ENCODE measurements at regions not wholly inside any gene's neighbourhood (a gene's known extent, or its start where the extent isn't known, plus 50 kb on each side); places are given as distances from the start of the nearest gene placed in this dataset.

- CTCF ChIA-PET: no interaction called here
- DNase-seq (ENCODE audit: low spot score): no peak
- TF ChIP-seq EZH2 (IDR thresholded peaks at IDR 0.05; ENCODE audit: borderline replicate concordance, low read depth, low read length, poor library complexity, severe bottlenecking): no peak
- TF ChIP-seq, protein P1, sequence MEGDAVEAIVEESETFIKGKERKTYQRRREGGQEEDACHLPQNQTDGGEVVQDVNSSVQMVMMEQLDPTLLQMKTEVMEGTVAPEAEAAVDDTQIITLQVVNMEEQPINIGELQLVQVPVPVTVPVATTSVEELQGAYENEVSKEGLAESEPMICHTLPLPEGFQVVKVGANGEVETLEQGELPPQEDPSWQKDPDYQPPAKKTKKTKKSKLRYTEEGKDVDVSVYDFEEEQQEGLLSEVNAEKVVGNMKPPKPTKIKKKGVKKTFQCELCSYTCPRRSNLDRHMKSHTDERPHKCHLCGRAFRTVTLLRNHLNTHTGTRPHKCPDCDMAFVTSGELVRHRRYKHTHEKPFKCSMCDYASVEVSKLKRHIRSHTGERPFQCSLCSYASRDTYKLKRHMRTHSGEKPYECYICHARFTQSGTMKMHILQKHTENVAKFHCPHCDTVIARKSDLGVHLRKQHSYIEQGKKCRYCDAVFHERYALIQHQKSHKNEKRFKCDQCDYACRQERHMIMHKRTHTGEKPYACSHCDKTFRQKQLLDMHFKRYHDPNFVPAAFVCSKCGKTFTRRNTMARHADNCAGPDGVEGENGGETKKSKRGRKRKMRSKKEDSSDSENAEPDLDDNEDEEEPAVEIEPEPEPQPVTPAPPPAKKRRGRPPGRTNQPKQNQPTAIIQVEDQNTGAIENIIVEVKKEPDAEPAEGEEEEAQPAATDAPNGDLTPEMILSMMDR (conservative IDR thresholded peaks at IDR 0.05; ENCODE audit: low read depth, low read length): no peak
- no peaks in the 10 kb centered on the region for H3K36me3 ChIP-seq (ENCODE audit: insufficient read depth, low read length, poor library complexity, severe bottlenecking)
- H3K27me3 ChIP-seq (replicated peaks; ENCODE audit: insufficient read depth, low read depth, low read length, poor library complexity): no peaks in the 10 kb centered on the region
- H3K4me1 ChIP-seq (ENCODE audit: insufficient read depth, low read length, poor library complexity, severe bottlenecking): peaks cover 39% of the 10 kb centered on the region
- H3K27ac ChIP-seq (ENCODE audit: low read depth, low read length, poor library complexity, severe bottlenecking): peak overlapping the region; percentile 94
- POLR2A ChIA-PET (ENCODE audit: low non-redundant PET): no interaction called here
- peaks cover 4% of the 10 kb centered on the region for H3K9me3 ChIP-seq (ENCODE audit: low read depth, low read length, poor library complexity, severe bottlenecking)
- no peak overlapping the region for H3K4me3 ChIP-seq (ENCODE audit: low read depth, low read length, poor library complexity, severe bottlenecking)
- BruUV-seq (replicated peaks): no TSS peak
- intact Hi-C loops (cut with micrococcal nuclease; ENCODE audit: unreplicated experiment): loop anchor here (5.0 kb wide), 3 partner anchors 85 to 130 kb away; no protein-coding TSS in a partner anchor
Observed at GRCh38 chr1:98322086-98322485, 339.4 kb upstream of the SNX7 start.

DNA sequence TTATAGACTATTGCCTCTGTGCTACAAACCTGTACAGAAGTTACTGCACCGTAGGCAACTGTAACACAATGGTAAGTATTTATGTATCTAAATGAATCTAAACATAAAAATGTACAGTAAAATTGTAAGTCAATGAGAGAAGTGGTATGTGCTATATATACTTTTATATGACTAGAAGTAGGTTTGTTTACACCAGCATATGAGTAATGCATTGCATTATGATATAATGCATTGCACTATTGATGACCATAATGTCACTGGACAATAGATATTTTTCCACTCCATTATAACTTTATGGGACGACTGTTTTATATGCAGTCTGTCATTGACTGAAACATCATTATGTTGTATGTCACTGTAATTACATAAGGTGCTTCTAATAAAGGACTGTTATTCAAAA lies 340.3 kb upstream of the SNX7 start:
- Histone ChIP-seq H3K4me3 (ENCODE audit: low read depth, low read length, poor library complexity, severe bottlenecking) (no peak overlapping the region), H3K36me3 (ENCODE audit: insufficient read depth, low read length, poor library complexity, severe bottlenecking) (no peaks in the 10 kb centered on the region), H3K27me3 (replicated peaks; ENCODE audit: insufficient read depth, low read depth, low read length, poor library complexity) (no peaks in the 10 kb centered on the region), H3K4me1 (ENCODE audit: insufficient read depth, low read length, poor library complexity, severe bottlenecking) (peaks cover 34% of the 10 kb centered on the region), H3K27ac (ENCODE audit: low read depth, low read length, poor library complexity, severe bottlenecking) (no peak overlapping the region), H3K9me3 (ENCODE audit: low read depth, low read length, poor library complexity, severe bottlenecking) (peaks cover 4% of the 10 kb centered on the region)
- TF ChIP-seq, protein P1 (conservative IDR thresholded peaks at IDR 0.05; ENCODE audit: low read depth, low read length): no peak
- no peak for TF ChIP-seq EZH2 (IDR thresholded peaks at IDR 0.05; ENCODE audit: borderline replicate concordance, low read depth, low read length, poor library complexity, severe bottlenecking)
- ChIA-PET CTCF (no interaction called here), POLR2A (ENCODE audit: low non-redundant PET) (no interaction called here)
- DNase-seq (ENCODE audit: low spot score): no peak
- no TSS peak for BruUV-seq (replicated peaks)
- intact Hi-C loops (cut with micrococcal nuclease; ENCODE audit: unreplicated experiment): loop anchor here (5.0 kb wide), 3 partner anchors 86 to 131 kb away; no protein-coding TSS in a partner anchor

DNA sequence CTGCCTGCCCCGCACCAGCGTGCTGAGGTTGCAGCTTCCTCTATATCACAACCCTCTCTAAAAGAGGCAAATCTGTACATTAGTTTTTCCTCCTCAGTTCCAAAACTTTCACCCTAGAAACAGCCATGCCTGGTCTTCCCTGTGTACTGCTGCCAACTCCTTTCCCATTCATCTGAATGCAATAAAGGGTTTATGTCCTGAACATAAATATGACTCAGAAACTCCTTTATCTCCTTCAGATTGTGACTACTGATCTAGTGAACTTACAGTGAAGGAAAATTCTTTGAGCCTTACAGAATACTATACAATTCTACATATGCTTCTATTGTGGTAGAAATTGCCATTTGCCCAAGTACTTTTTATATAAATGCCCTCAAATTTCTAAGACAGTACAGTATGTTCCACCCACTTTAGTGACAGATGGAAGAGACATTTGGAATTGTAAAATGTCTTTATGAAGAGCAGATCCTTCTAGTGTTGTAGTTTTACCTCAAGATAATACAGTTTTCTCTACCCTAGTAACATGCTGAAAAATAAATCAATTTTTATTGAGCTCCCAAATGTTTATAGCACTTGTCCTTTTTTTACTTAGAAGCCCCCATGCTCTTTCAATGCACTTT lies 345.1 kb upstream of the SNX7 start:
- H3K36me3 ChIP-seq (ENCODE audit: insufficient read depth, low read length, poor library complexity, severe bottlenecking): no peaks in the 10 kb centered on the region
- no peak overlapping the region for H3K27ac ChIP-seq (ENCODE audit: low read depth, low read length, poor library complexity, severe bottlenecking)
- DNase-seq (ENCODE audit: low spot score): peak; percentile 44
- H3K27me3 ChIP-seq (replicated peaks; ENCODE audit: insufficient read depth, low read depth, low read length, poor library complexity): no peaks in the 10 kb centered on the region
- intact Hi-C loops (cut with micrococcal nuclease; ENCODE audit: unreplicated experiment): no loop called here
- peaks cover 15% of the 10 kb centered on the region for H3K4me1 ChIP-seq (ENCODE audit: insufficient read depth, low read length, poor library complexity, severe bottlenecking)
- no TSS peak for BruUV-seq (replicated peaks)
- H3K9me3 ChIP-seq (ENCODE audit: low read depth, low read length, poor library complexity, severe bottlenecking): peaks cover 4% of the 10 kb centered on the region
- ChIA-PET POLR2A (ENCODE audit: low non-redundant PET) (no interaction called here), CTCF (no interaction called here)
- no peak overlapping the region for H3K4me3 ChIP-seq (ENCODE audit: low read depth, low read length, poor library complexity, severe bottlenecking)
- no peak for TF ChIP-seq EZH2 (IDR thresholded peaks at IDR 0.05; ENCODE audit: borderline replicate concordance, low read depth, low read length, poor library complexity, severe bottlenecking)

DNA sequence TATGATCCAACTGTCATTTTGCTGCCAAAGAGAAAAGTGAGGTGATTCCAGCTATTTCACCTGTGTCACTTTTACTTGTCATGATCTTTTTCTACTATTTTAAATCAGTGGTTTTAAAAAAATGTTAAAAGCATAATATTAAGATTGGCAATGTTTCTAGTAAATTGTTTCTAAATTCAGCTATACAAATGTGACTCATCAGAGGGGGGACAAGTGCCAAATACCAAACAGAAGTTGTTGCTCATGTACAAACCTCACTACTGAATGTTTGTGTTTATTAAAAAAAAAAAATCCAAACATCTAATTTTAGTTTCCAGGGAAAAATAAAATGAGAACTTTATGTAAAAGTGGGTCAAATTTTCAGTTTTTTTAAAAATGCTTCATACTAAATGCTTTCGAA lies 346.2 kb upstream of the SNX7 start:
- no peak overlapping the region for H3K27ac ChIP-seq (ENCODE audit: low read depth, low read length, poor library complexity, severe bottlenecking)
- DNase-seq (ENCODE audit: low spot score): no peak
- no peaks in the 10 kb centered on the region for H3K36me3 ChIP-seq (ENCODE audit: insufficient read depth, low read length, poor library complexity, severe bottlenecking)
- H3K27me3 ChIP-seq (replicated peaks; ENCODE audit: insufficient read depth, low read depth, low read length, poor library complexity): no peaks in the 10 kb centered on the region
- ChIA-PET CTCF (no interaction called here), POLR2A (ENCODE audit: low non-redundant PET) (no interaction called here)
- peaks cover 15% of the 10 kb centered on the region for H3K4me1 ChIP-seq (ENCODE audit: insufficient read depth, low read length, poor library complexity, severe bottlenecking)
- TF ChIP-seq, protein P1 (conservative IDR thresholded peaks at IDR 0.05; ENCODE audit: low read depth, low read length): no peak
- TF ChIP-seq EZH2 (IDR thresholded peaks at IDR 0.05; ENCODE audit: borderline replicate concordance, low read depth, low read length, poor library complexity, severe bottlenecking): no peak
- no TSS peak for BruUV-seq (replicated peaks)
- H3K4me3 ChIP-seq (ENCODE audit: low read depth, low read length, poor library complexity, severe bottlenecking): no peak overlapping the region
- intact Hi-C loops (cut with micrococcal nuclease; ENCODE audit: unreplicated experiment): no loop called here
- peaks cover 1% of the 10 kb centered on the region for H3K9me3 ChIP-seq (ENCODE audit: low read depth, low read length, poor library complexity, severe bottlenecking)

Measured in A673 (cell line).